Ascending aorta (tissue), 2 donors: ENCODE measurements at regions not wholly inside any gene's neighbourhood (a gene's known extent, or its start where the extent isn't known, plus 50 kb on each side); places are given as distances from the start of the nearest gene placed in this dataset.
"Not testable (repeated sequence)": the region's sequence is repeated elsewhere in the genome, so short reads cannot be mapped to it uniquely, and the experiment has no call there.

Experiments
- DNase-seq, 2 donors: peaks; one replicate each; pipeline ENCODE4 v3.0.0-alpha.2; 2019; ENCODE audit warnings: low spot score in 2 of 2
- H3K27ac ChIP-seq, 2 donors: fragments of 200-600 bp; sonication (generic); one replicate each; pipeline ENCODE4 v1.5.1; 2016 to 2017; ENCODE audit warnings: mild to moderate bottlenecking in 1 of 2
- H3K27me3 ChIP-seq: fragments of 200-600 bp; sonication (generic); one replicate; pipeline ENCODE4 v1.5.1; 2017
- H3K36me3 ChIP-seq, 2 donors: fragments of 200-600 bp; sonication (generic); one replicate each; pipeline ENCODE4 v1.5.1; 2016
- H3K4me1 ChIP-seq, 2 donors: fragments of 200-600 bp; sonication (generic); one replicate each; pipeline ENCODE4 v1.5.1; 2016 to 2017; ENCODE audit warnings: mild to moderate bottlenecking in 1 of 2
- H3K4me3 ChIP-seq, 2 donors: fragments of 200-600 bp; sonication (generic); one replicate each; pipeline ENCODE4 v1.5.1; 2016 to 2017; ENCODE audit warnings: mild to moderate bottlenecking in 1 of 2
- H3K9me3 ChIP-seq, 2 donors: fragments of 200-600 bp; sonication (generic); one replicate each; pipeline ENCODE4 v1.5.1; 2016
- intact Hi-C: fragments of 100-400 bp; cut with DNase I; formaldehyde crosslinking; loops from one replicate; pipeline ENCODE4 v1.15.1; 2023
- TF ChIP-seq, protein P1 (sequence below), 3 experiments: fragments of 200-600 bp in 2 of 3; fragments of 450-650 bp in 1 of 3; sonication (generic) in 2 of 3; IDR thresholded peaks; one replicate each; pipeline ENCODE4 v1.5.1; 2016 to 2019; ENCODE audit warnings: antibody characterized with exemption in 3 of 3, mild to moderate bottlenecking in 1 of 3, moderate library complexity in 1 of 3

GRCh38 chr2:16184341-16184890 lies 244.1 kb downstream of the MYCN start:
- intact Hi-C loops, result no loop called here
- TF ChIP-seq, protein P1, sequence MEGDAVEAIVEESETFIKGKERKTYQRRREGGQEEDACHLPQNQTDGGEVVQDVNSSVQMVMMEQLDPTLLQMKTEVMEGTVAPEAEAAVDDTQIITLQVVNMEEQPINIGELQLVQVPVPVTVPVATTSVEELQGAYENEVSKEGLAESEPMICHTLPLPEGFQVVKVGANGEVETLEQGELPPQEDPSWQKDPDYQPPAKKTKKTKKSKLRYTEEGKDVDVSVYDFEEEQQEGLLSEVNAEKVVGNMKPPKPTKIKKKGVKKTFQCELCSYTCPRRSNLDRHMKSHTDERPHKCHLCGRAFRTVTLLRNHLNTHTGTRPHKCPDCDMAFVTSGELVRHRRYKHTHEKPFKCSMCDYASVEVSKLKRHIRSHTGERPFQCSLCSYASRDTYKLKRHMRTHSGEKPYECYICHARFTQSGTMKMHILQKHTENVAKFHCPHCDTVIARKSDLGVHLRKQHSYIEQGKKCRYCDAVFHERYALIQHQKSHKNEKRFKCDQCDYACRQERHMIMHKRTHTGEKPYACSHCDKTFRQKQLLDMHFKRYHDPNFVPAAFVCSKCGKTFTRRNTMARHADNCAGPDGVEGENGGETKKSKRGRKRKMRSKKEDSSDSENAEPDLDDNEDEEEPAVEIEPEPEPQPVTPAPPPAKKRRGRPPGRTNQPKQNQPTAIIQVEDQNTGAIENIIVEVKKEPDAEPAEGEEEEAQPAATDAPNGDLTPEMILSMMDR (IDR thresholded peaks at IDR 0.05), result no peak
- no peak overlapping the region for H3K27ac ChIP-seq
- DNase-seq, result no peak
- no peaks in the 10 kb centered on the region for H3K4me1 ChIP-seq
- no peaks in the 10 kb centered on the region for H3K36me3 ChIP-seq
- no peak overlapping the region for H3K4me3 ChIP-seq
- no peaks in the 10 kb centered on the region for H3K9me3 ChIP-seq
- no peaks in the 10 kb centered on the region for H3K27me3 ChIP-seq

- H3K27me3 ChIP-seq, result no peaks in the 10 kb centered on the region
- TF ChIP-seq, protein P1 (IDR thresholded peaks at IDR 0.05), result no peak
- no peak overlapping the region for H3K27ac ChIP-seq
- H3K9me3 ChIP-seq, result no peaks in the 10 kb centered on the region
- no peaks in the 10 kb centered on the region for H3K36me3 ChIP-seq
- no peak overlapping the region for H3K4me3 ChIP-seq
- H3K4me1 ChIP-seq, result no peaks in the 10 kb centered on the region
- intact Hi-C loops, result no loop called here
- DNase-seq, result no peak
Measured at GRCh38 chr2:16183345-16183744, 243.0 kb downstream of the MYCN start.

DNA sequence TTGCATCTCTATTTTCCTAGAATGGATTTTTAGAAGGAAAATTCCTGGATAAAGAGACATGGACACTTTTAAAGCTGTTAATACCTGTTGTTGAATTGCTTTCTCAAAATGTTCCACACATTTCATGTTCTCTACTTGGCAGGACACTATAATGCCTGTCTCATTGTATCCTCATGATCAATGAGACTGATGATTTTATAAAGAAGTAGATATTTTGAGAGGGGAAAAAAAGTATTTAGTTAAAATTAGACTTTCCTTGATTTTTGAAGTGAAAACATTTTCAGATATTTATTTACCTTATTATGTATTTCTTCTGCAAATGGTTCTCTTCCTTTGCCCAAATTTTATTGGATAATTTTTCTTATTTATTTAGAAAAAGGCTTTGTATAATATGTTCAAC lies 242.5 kb downstream of the MYCN start:
- no peaks in the 10 kb centered on the region for H3K27me3 ChIP-seq
- no peak overlapping the region for H3K27ac ChIP-seq
- H3K36me3 ChIP-seq, result no peaks in the 10 kb centered on the region
- intact Hi-C loops, result no loop called here
- H3K9me3 ChIP-seq, result no peaks in the 10 kb centered on the region
- DNase-seq, result no peak
- no peak overlapping the region for H3K4me3 ChIP-seq
- TF ChIP-seq, protein P1 (IDR thresholded peaks at IDR 0.05), result no peak
- no peaks in the 10 kb centered on the region for H3K4me1 ChIP-seq

GRCh38 chr2:16182311-16182815 lies 242.0 kb downstream of the MYCN start:
- not testable (repeated sequence) for H3K27me3 ChIP-seq

GRCh38 chr2:16181741-16182090 lies 241.4 kb downstream of the MYCN start:
- TF ChIP-seq, protein P1 (IDR thresholded peaks at IDR 0.05), result no peak
- intact Hi-C loops, result no loop called here
- Histone ChIP-seq H3K9me3 (no peaks in the 10 kb centered on the region), H3K36me3 (no peaks in the 10 kb centered on the region), H3K4me3 (no peak overlapping the region), H3K27ac (no peak overlapping the region), H3K27me3 (no peaks in the 10 kb centered on the region), H3K4me1 (no peaks in the 10 kb centered on the region)
- no peak for DNase-seq

More at GRCh38 chr2:16182311-16182815, 242.0 kb downstream of the MYCN start:
- H3K4me1 ChIP-seq, H3K27ac ChIP-seq, intact Hi-C loops, DNase-seq, H3K36me3 ChIP-seq, H3K4me3 ChIP-seq, H3K9me3 ChIP-seq: not testable (repeated sequence)

GRCh38 chr2:16181062-16181740 lies 240.9 kb downstream of the MYCN start:
- TF ChIP-seq, protein P1 (IDR thresholded peaks at IDR 0.05), result no peak
- no peaks in the 10 kb centered on the region for H3K36me3 ChIP-seq
- no peak overlapping the region for H3K4me3 ChIP-seq
- no peak overlapping the region for H3K27ac ChIP-seq
- no peak for DNase-seq
- H3K27me3 ChIP-seq, result no peaks in the 10 kb centered on the region
- H3K9me3 ChIP-seq, result no peaks in the 10 kb centered on the region
- H3K4me1 ChIP-seq, result no peaks in the 10 kb centered on the region
- intact Hi-C loops, result no loop called here
